ENCODE measurements at regions not wholly inside any gene's neighbourhood (a gene's known extent, or its start where the extent isn't known, plus 50 kb on each side); places are given as distances from the start of the nearest gene placed in this dataset.

GRCh38 chr11:26827567-26828081, 105.8 kb upstream of the SLC5A12 start:
- no peak for TF ChIP-seq CTCF (IDR thresholded peaks at IDR 0.05)
- H3K36me3 ChIP-seq: no peaks in the 10 kb centered on the region
- DNase-seq (peak in 3 of 6 donors; percentile 9 to 50 (median 28)), FAIRE-seq (peak; percentile 37), ATAC-seq (peak; percentile 72 to 87 (median 84))
- intact Hi-C loops (cut with DNase I): no loop called here
- peak overlapping the region in 2 of 4 donors; percentile 61 to 63 for H3K27ac ChIP-seq
- no peak overlapping the region for H3K4me3 ChIP-seq
- H3K9me3 ChIP-seq: no peaks in the 10 kb centered on the region
- H3K4me1 ChIP-seq: peaks cover 4 to 15% (median 11%) of the 10 kb centered on the region in 3 donors
- H3K27me3 ChIP-seq: no peaks in the 10 kb centered on the region
- WGBS, 2 donors: 31% methylated on average over 10 of the region's 10 CpGs

GRCh38 chr11:26828288-26828687, 106.4 kb upstream of the SLC5A12 start:
- WGBS, 2 donors: 22 to 30% methylated on average over 2 of the region's 2 CpGs
- Histone ChIP-seq H3K27me3 (no peaks in the 10 kb centered on the region), H3K36me3 (no peaks in the 10 kb centered on the region), H3K4me1 (peaks cover 4 to 15% (median 11%) of the 10 kb centered on the region in 3 donors), H3K4me3 (no peak overlapping the region), H3K9me3 (no peaks in the 10 kb centered on the region), H3K27ac (peak overlapping the region in 2 of 4 donors; percentile 61 to 63)
- TF ChIP-seq CTCF (IDR thresholded peaks at IDR 0.05): no peak
- no peak for DNase-seq
- intact Hi-C loops (cut with DNase I): no loop called here
- peak in 3 of 4 donors; percentile 36 to 41 (median 36) for ATAC-seq
- FAIRE-seq: no peak

- no peak for TF ChIP-seq CTCF (IDR thresholded peaks at IDR 0.05)
- Histone ChIP-seq H3K4me1 (peaks cover 4 to 15% (median 11%) of the 10 kb centered on the region in 3 donors), H3K4me3 (no peak overlapping the region), H3K27ac (no peak overlapping the region), H3K27me3 (no peaks in the 10 kb centered on the region), H3K9me3 (no peaks in the 10 kb centered on the region), H3K36me3 (no peaks in the 10 kb centered on the region)
- ATAC-seq: no peak
- FAIRE-seq: no peak
- intact Hi-C loops (cut with DNase I): no loop called here
- DNase-seq: no peak
- 49 to 60% methylated on average over 1 of the region's 1 CpG for WGBS, 2 donors
Measured at GRCh38 chr11:26830218-26830617, 108.4 kb upstream of the SLC5A12 start.

- Histone ChIP-seq H3K36me3 (no peaks in the 10 kb centered on the region), H3K27me3 (no peaks in the 10 kb centered on the region), H3K4me1 (peaks cover 4 to 15% (median 11%) of the 10 kb centered on the region in 3 donors), H3K9me3 (no peaks in the 10 kb centered on the region), H3K4me3 (no peak overlapping the region), H3K27ac (no peak overlapping the region)
- no peak for DNase-seq
- intact Hi-C loops (cut with DNase I): no loop called here
- no peak for TF ChIP-seq CTCF (IDR thresholded peaks at IDR 0.05)
- FAIRE-seq: no peak
- ATAC-seq: no peak
Measured at GRCh38 chr11:26830757-26831156, 108.9 kb upstream of the SLC5A12 start.

- ATAC-seq: no peak
- Histone ChIP-seq H3K4me1 (no peaks in the 10 kb centered on the region), H3K9me3 (no peaks in the 10 kb centered on the region), H3K36me3 (no peaks in the 10 kb centered on the region), H3K27me3 (no peaks in the 10 kb centered on the region), H3K4me3 (no peak overlapping the region), H3K27ac (no peak overlapping the region)
- intact Hi-C loops (cut with DNase I): no loop called here
- DNase-seq: no peak
- no peak for TF ChIP-seq CTCF (IDR thresholded peaks at IDR 0.05)
- no peak for FAIRE-seq
Measured at GRCh38 chr11:26834601-26835000, 112.7 kb upstream of the SLC5A12 start.
